ENCODE measurements at regions not wholly inside any gene's neighbourhood (a gene's known extent, or its start where the extent isn't known, plus 50 kb on each side); places are given as distances from the start of the nearest gene placed in this dataset.

GRCh38 chr2:5942204-5942603 lies 250.0 kb downstream of the SOX11 start:
- TF ChIP-seq, protein P1, sequence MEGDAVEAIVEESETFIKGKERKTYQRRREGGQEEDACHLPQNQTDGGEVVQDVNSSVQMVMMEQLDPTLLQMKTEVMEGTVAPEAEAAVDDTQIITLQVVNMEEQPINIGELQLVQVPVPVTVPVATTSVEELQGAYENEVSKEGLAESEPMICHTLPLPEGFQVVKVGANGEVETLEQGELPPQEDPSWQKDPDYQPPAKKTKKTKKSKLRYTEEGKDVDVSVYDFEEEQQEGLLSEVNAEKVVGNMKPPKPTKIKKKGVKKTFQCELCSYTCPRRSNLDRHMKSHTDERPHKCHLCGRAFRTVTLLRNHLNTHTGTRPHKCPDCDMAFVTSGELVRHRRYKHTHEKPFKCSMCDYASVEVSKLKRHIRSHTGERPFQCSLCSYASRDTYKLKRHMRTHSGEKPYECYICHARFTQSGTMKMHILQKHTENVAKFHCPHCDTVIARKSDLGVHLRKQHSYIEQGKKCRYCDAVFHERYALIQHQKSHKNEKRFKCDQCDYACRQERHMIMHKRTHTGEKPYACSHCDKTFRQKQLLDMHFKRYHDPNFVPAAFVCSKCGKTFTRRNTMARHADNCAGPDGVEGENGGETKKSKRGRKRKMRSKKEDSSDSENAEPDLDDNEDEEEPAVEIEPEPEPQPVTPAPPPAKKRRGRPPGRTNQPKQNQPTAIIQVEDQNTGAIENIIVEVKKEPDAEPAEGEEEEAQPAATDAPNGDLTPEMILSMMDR (IDR thresholded peaks at IDR 0.05; ENCODE audit: poor library complexity): no peak
- no peak for TF ChIP-seq EZH2phosphoT487 (IDR thresholded peaks at IDR 0.05; ENCODE audit: low read depth, severe bottlenecking, unreplicated experiment)
- no peak for TF ChIP-seq EZH2 (IDR thresholded peaks at IDR 0.05; ENCODE audit: borderline replicate concordance)

All from hepatocyte (in vitro differentiated cells).